Kidney capillary endothelial cell (primary cell): ENCODE measurements at regions not wholly inside any gene's neighbourhood (a gene's known extent, or its start where the extent isn't known, plus 50 kb on each side); places are given as distances from the start of the nearest gene placed in this dataset.

Experiments
- DNase-seq: peaks from one replicate; pipeline ENCODE4 v3.0.0-alpha.2; 2018; ENCODE audit warnings: low spot score

GRCh38 chr15:88744548-88745020 is 58.7 kb upstream of the ACAN start:
- DNase-seq, result no peak

GRCh38 chr15:88745065-88745464 is 58.2 kb upstream of the ACAN start:
- DNase-seq, result no peak

- DNase-seq, result no peak
Measured at GRCh38 chr15:88745696-88746095, 57.5 kb upstream of the ACAN start.

GRCh38 chr15:88746451-88746850 is 56.8 kb upstream of the ACAN start:
- DNase-seq, result no peak

- no peak for DNase-seq
Measured at GRCh38 chr15:88747111-88747510, 56.1 kb upstream of the ACAN start.

GRCh38 chr15:88747631-88748030 is 55.6 kb upstream of the ACAN start:
- DNase-seq, result no peak

GRCh38 chr15:88748081-88748480 is 55.2 kb upstream of the ACAN start:
- no peak for DNase-seq

- DNase-seq, result no peak
Measured at GRCh38 chr15:88748651-88749050, 54.6 kb upstream of the ACAN start.

- DNase-seq, result no peak
Measured at GRCh38 chr15:88749699-88750098, 53.5 kb upstream of the ACAN start.

GRCh38 chr15:88752501-88752900 is 50.7 kb upstream of the ACAN start:
- DNase-seq, result no peak

- DNase-seq, result no peak
Measured at GRCh38 chr15:88752951-88753350, 50.3 kb upstream of the ACAN start.
